C4-2B (cell line): ENCODE measurements at regions not wholly inside any gene's neighbourhood (a gene's known extent, or its start where the extent isn't known, plus 50 kb on each side); places are given as distances from the start of the nearest gene placed in this dataset.

ENCODE experiments used
- CTCF ChIP-seq: fragments of 450-650 bp; conservative IDR thresholded peaks from 2 replicates; pipeline ENCODE4 v1.5.1; 2017; ENCODE audit warnings: mild to moderate bottlenecking
- ZFX ChIP-seq: fragments of 450-650 bp; IDR thresholded peaks from 2 replicates; pipeline ENCODE4 v1.6.1; 2017

GRCh38 chr2:12231288-12231687, 484.9 kb downstream of the LPIN1 start:
- TF ChIP-seq CTCF (no peak), ZFX (no peak)
